ENCODE measurements at regions not wholly inside any gene's neighbourhood (a gene's known extent, or its start where the extent isn't known, plus 50 kb on each side); places are given as distances from the start of the nearest gene placed in this dataset.
"Not testable (repeated sequence)": the region's sequence is repeated elsewhere in the genome, so short reads cannot be mapped to it uniquely, and the experiment has no call there.

DNA sequence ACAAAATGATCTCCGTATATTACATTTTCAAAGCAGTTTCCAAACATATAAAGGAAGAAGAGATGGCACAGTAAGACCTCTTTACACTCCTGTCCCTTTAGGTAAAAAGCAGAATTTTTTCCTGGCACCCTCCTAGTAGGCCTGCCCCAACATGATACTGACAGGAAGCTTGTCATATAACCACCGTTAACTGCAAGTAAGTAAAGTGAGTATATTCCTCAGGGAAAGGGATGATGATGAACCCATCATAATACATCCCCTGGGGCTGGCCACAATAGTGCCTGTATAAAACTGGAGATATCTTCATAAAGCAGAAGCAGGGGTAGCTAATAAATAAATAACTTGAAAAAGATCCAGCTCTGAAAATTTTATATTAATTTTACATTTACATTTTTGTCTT, 893.0 kb downstream of the DIPK2A start:
- DNase-seq = no peak

DNA sequence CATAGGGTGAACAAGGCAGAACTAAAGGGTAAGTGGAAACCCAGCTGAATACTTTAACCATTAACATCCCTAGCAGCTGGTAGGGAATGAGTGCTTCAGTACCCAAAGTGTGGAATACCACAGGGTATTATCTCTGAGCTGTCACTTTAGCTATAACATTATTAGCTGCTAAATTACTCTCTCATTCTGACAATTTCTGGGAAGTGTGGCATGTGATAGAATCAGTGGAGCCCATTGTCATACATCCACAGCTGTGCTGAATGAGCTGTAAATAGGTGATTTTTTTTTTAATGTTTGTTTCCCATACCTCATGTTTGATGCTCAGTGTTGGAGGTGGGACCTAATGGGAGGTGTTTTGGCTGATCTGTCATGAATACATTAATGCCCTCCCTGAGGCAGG, 894.3 kb downstream of the DIPK2A start:
- no peak for DNase-seq

DNA sequence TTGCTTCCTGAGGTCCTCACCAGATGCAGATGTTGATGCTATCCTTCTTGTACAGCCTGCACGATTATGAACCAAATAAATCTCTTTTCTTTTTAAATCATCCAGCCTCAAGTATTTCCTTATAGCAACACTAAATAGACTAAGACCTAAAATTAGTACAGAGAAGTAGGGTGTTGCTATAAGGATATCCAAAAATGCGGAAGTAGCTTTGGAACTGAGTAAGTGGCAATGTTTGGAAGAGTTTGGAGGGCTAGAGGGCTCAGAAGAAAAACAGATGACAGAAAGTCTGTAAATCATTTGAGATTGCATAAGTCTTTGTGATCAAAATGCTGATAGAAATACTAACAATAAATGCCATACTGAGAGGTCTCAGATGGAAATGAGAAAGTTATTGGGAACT, 894.9 kb downstream of the DIPK2A start:
- DNase-seq = no peak

DNA sequence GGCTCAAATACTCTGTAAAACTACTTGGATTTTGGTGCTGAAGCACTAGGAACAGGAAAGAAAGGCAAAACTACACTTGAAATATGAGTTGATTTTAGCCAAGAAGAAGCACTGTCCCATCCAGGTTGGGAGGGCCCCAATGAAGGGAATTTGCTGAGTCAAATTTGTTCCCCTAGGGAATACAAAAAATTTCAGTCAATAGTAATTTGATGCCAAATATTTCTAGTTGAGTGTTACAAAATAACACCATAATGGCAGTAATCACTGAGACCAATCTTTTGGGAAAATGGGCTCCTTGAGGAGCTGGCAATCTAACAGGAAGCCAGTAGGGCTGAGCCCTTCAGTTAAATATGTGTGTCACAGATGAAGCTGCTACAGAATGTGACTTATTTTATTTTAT, 896.9 kb downstream of the DIPK2A start:
- DNase-seq = no peak

DNA sequence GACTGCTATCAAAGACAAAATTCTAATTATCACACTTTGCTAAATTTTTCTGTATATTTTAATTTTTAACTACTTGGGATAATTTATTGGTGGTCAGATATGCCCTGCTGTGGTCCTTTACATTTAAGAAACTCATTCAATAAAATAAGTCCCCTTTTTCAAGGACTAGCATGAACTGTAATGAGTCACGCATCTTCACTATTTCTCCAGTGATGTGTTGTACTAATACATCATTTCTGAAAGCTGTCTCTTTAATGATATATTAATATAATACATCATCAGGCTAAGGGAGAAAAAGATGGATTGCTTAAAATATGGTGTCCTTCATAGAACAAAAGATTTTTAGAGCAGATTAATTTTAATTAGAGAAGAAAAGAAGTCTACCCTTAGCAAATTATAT, 901.4 kb downstream of the DIPK2A start:
- DNase-seq = no peak

DNA sequence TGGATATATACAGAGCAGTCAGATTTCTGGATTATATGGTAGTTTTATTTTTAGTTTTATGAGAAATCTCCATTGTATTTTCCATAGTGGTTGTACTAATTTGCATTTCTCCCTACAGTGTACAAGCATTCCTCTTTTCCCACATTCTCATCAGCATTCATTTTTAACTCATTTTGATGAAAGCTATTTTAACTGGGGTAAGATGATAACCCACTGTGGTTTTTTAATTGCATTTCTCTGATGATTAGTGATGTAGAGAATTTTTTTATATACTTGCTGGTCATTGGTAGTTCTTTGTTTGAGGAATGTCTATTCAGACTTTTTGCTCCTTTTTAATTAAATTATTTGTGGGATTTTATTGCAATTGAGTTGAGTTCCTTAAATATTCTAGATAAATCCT, 903.6 kb downstream of the DIPK2A start:
- DNase-seq = peak; percentile 9

DNA sequence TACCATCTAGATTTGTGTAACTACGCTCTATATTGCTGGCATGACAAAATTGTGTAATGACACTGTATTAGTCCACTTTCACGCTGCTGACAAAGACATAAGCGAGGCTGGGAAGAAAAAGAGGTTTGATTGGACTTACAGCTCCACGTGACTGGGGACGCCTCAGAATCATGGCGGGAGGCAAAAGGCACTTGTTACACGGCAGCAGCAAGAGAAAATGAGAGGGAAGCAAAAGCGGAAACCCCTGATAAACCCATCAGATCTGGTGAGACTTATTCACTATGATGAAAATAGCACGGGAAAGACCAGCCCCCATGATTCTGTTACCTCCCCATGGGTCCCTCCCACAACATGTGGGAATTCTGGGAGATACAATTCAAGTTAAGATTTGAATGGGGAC, 905.7 kb downstream of the DIPK2A start:
- DNase-seq = no peak

DNA sequence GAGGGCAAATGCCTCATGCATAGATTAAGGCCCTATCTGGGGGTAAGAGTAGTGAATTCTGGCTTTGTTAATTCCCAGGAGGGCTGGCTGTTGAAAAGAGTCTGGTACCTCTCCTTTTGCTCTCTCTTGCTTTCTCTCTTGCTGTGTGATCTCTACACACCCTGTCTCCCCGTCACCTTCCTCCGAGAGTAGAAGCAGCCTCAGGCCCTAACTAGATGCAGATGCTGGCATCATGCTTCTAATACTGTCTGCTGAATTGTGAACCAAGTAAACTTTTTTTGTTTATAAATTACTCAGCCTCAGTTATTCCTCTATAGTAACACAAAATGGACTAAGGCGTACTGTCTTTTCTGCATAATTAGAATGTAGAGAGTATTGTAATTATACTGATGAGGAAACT, 908.1 kb downstream of the DIPK2A start:
- DNase-seq = no peak

DNA sequence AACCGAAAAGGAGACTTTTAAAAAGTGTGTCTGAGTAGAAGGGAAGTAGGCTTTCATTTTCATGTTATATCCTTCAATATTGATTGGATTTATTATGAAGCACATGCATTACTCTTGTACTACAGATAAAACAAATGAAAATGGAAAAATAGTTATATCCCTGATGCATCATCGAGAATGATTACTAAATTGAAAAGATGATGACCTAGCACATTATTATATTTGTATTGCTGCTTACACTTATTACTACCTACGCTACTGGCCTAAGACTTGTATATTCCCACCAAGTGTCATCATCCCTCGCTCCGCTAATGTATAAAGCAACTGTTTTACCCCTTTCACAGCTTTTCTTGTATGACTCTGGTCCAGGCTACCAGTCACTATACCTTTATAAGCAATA, 922.4 kb downstream of the DIPK2A start:
- no peak for DNase-seq

DNA sequence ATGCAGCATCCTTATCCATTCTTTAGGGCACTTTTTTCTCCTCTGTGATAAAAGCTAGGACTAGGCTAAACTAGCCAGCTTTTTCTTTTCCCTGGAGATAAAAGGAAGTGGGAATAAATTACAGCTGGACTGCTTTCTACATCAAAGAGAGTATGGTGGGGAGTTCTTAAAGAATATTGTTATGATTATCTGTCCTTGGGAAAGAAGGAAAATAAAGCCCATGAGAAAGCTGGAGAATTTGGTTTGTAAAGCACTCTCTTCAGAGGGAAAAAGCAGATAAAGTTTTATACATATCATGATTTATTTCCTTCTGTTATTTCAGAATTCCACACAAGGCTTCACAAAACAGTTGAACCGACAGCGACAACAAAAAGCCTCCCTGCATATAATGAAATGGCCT, 923.0 kb downstream of the DIPK2A start:
- no peak for DNase-seq

DNA sequence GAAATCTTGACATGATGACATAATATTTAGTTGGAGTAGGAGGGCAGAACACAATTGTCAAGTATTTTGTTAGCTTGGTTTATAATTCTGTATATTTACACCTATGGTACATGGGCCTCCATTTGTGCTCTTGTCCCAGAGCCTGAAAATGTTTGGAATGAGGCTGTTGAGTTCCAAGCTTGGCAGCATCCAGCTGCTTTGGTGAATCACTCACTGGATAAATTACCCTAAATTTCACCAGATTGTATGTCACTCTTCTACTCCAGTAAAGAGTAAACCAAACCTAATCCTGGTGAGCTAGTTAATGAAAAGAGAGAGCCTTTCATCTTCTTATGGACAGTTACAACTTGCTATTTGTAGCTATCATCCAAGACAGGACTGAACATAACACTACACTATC, 928.7 kb downstream of the DIPK2A start:
- DNase-seq = no peak

DNA sequence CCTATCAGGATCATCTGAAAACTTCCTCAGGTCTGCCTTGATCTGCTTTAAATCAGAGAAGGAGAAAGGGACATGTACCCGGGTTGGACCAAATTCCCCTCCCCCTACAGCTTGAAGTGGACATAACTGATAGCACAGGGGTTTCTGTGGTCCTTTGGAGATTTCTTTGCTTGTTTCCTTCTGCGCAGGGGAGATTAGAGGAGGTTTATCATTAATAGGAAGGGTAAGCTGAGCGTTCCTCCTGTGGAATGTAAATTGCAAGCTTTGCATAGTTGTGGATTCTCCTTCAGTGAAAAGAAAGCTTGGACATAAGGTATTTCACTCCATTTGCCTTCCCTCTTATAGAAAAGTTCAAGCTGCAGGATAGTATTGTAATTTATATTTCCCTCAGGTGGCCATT, 936.0 kb downstream of the DIPK2A start:
- not testable (repeated sequence) for DNase-seq

DNA sequence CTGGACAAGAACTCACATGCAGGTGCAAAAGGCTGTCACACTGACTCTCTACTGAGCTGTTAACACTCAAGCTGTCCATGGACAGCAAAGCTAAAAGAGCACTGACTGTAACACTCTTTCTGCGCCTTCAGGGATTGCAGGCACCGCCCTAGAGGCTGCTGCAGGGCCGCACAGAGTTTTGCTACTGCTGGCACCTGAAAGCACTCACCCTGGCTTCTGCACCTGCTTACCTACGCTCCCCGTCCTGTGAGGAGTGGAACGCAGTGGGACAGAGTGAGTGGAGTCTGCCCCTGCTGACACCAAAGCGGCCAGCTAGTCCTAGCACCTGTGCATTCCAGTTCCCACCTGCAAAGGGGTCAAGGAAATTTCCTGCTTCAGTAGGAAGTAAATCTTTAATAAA, 941.3 kb downstream of the DIPK2A start:
- no peak for DNase-seq

DNA sequence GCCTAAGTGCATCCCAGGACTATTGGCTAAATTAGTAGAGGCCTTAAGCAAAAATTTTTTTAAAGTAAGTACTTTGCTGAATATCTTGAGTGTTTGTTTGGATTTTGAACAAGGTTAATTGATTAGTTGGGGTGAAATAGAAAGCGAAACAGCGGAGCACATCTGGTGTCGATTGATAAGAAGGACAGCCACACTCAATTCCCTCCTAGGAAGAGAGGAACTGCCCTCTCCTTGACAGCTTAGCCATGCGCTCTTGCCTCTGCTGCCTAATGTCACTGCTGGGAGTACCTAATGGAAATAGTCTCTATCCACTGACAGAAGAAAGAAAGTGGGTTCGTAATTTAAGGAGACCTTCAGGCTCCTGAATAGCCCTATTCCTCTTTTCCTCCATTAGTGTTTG, 943.6 kb downstream of the DIPK2A start:
- DNase-seq = no peak

DNA sequence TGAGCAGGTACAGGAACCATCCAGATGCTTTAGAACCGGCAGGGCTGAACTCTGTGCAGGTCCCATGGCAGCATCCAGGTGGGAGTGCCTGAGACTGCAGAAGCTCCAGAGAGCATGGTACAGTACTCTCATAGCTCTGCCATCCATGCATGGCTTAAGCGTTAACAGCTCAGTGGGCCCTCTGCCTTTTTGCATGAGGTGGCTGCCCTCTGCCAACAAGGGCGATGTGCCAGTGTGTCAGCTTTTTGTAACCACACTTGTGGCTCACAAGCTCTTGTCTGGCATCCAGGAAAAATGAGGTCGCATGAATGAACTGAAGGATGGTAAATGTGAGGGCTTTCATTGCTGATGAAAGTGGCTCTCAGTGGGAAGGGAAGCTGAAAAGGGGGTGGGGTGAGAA, 950.1 kb downstream of the DIPK2A start:
- no peak for DNase-seq

DNA sequence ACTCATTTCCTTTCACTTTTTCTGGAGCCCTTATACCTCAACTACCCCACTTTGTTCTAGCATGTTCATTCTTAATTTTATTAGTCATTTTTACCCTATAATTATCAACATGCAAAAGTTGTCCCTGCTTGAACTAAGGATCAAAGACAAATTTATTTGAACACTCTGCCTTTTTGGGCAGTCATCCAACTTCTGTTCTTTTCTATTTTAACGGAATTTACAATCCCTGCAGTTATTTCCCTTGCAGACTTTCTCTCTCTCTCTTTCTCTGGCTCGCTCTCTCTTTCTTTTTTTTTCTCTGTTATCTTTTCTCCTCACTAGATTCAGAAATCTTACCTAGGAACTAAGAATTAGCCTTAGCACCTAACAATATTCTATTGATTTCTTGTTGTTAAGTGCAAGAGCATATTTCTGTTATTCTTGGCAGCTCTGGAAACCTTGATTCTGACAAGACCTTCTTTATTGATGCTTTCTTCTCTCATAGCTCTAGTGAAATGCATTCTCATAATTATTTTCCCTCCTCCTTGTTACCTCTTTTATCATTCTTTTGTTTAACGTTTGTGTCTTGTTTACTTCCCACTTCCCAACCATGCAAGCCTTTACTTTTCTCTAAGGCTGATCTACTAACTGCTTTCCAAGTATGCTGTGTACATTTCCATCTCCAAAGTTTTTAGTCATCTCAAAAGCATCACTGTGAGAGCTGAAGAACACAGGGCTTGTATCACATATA, 951.6 kb downstream of the DIPK2A start:
- no peak for DNase-seq

DNA sequence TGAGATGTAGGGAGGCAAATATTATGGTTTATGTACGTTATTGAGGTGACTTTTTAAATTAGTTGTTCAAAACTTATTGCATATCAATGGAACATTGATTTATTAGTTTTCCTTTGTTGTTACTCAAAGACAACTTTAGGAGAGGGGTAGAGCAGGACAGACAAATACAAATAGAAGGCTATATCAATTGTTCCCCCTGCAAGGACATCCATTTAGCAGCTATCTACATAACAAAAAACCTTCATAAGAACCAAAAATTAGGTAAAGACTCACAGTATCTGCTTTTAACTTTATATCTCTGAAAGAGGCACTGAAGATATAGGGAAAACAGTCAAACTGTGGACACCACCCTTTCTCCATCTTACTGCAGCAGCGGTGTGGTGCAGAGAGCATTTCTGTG, 958.8 kb downstream of the DIPK2A start:
- no peak for DNase-seq

DNA sequence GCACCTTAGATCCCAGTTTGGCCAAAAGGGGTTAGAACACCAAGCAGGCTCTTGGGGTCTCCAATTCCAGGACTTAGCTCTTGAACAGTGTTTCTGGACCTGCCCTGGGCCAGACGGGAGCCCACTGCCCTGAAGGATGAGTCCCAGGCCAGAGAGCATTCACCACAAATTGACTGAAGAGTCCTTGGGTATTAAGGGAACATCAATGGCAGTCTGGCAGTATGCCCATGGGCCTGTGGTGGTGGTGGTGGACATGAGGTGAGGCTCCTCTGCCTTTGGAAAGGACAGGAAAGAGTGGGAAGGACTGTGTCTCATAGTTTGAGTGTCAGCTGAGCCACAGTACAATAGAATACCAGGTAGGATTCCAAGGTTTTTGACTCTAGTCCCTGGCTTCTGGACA, 960.0 kb downstream of the DIPK2A start:
- DNase-seq = no peak

DNA sequence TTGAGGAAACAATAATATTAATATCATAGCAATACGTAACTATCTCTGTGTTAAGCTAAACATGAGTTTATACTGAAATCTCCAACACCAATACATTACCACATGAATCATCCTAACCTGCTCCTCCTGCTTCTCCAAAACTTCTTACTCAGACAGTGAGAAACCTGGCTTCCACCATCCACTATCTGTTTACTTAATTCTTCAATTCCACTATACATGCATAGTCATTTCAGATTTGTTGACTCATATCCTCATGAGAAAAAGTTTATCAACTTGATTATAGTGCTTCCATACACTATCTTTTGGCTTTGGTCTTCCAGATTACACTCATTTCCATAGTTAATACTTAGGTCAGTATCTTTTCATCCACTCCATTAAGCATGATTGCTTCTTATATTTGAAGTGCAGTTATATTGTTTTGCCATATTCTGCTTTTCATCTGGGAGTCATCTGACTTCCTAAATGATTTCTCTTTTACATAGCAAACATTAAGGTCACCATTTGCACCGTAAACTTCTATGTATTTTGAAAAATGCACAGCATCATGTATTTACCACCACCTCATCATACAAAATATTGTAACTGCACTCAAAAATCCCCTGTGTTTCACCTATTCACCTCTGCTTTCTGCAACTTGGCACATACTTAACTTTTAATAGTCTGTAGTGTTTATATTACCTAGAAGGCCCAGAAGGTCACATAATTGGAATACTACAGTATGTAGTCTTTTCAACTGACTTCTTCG, 970.6 kb downstream of the DIPK2A start:
- no peak for DNase-seq

DNA sequence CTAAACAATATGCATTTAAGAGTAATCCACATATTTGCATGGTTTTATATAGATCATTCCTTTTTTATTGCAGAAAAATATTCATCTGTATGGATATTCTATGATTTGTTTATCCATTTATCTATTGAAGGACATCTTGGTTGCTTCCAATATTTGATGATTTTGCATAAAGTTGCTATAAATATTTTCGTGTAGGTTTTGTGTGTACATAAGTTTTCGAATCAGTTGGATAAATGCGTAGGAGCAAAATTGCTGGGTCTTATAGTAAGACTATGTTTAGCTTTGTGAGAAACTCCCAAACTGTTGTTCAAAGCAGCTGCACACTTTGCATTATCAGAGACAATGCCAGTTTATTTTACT, 971.2 kb downstream of the DIPK2A start:
- DNase-seq = no peak

DNA sequence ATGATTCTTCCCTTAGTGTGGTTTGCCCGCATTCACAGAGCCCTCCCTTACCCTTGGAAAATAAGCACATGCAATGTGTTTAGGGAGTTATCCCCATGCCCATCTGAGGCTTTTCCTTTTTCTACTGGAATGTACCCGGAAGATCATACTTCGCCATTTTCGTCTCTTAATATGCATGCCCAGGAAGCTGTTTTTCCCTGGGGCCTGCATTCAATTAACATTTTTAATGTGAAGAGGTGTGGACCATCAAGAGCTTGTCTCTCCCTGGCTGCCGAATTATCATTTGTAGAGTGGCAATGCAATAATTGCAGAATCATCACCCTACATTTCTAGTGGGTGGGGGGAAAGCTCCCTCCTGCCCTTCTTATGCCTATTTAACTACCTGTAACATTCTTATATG, 976.3 kb downstream of the DIPK2A start:
- no peak for DNase-seq

DNA sequence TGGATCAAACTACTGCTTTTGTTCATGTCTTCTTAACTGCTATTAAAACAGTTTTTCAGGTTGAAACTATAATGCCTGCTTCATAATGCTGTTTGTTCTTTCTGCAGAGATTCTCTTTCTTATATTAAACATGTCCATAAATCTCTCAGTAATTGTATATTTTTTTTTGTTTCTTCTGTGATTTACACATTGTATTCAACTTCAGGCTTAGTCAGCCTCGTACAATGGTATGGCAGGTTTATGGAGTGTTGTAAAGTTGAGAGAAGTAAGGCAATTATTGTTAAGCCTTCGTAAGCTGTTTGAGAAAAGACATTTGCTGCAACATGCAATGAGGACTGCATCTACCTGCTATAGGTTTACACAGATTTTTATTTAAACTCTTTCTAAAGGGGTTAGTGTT, 977.1 kb downstream of the DIPK2A start:
- DNase-seq = no peak

DNA sequence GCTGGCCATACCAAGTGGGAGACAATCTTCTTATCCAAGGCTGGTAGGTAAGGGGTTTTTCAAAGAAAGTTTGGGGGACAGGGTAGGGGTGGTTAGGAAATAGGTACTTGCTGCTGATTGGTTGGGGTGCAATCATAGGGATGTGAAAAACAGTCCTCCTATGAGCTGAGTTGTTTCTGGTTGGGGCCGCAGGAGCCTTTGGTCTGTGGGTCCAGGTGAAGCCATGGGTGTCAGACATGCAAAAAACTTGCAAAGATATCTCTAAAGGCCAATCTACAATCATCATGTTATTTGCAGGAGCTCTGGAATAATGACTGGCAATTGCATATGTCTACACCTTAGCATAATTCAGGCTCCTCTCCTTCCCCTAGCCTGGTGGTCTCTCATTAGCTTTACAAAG, 982.3 kb downstream of the DIPK2A start:
- no peak for DNase-seq

DNA sequence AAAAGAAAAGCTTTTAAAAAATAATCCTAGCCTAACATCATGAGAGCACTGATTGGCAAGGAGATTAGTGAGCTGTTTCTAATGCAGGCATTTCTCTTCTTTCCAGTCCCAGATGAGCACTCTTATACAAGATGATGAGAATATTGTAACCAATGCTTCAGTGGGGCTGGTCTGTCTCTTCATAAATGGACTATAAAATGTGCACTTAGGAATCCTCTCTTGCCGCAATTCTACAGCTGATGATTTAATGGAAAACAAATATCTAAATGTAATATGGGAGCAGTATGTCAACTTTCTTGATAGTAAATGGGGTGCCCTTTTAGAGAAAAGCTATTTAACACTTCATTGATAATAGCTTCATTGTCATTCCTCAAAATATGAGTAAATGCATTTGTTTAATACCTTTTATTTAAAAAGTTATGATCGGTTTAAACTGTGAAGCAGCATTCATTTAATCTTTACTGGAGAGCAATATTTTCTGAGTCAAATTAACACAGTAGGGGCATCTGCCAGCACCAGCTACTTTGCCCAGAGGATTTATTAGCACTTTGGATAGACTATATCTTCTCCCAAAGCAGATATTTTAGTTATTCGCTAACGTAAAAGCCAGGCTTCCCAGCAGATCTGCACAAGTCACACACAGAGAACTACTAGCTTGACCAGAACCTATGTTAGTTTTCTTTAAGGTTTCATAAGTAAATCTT, 985.9 kb downstream of the DIPK2A start:
- DNase-seq = no peak
